WTC11 (cell line): ENCODE measurements at regions not wholly inside any gene's neighbourhood (a gene's known extent, or its start where the extent isn't known, plus 50 kb on each side); places are given as distances from the start of the nearest gene placed in this dataset.

ENCODE experiments used
- MAX ChIP-seq: sonication (generic); formaldehyde crosslinking; IDR thresholded peaks from 2 replicates; pipeline ENCODE4 v1.8.0; 2022; ENCODE audit warnings: mild to moderate bottlenecking, missing genetic modification reagents
- SP1 ChIP-seq: sonication (generic); formaldehyde crosslinking; conservative IDR thresholded peaks from 2 replicates; pipeline ENCODE4 v1.8.1; 2022; ENCODE audit warnings: missing genetic modification reagents
- ZNF121 ChIP-seq: sonication (generic); formaldehyde crosslinking; IDR thresholded peaks from 2 replicates; pipeline ENCODE4 v1.8.0; 2023; ENCODE audit warnings: missing genetic modification reagents
- ZNF138 ChIP-seq: sonication (generic); formaldehyde crosslinking; conservative IDR thresholded peaks from 2 replicates; pipeline ENCODE4 v1.8.1; 2022; ENCODE audit warnings: mild to moderate bottlenecking, moderate library complexity, missing genetic modification reagents
- TF ChIP-seq, protein P1 (sequence below): fragments of 200-600 bp; IDR thresholded peaks from 2 replicates; pipeline ENCODE4 v1.8.0; 2022; ENCODE audit warnings: antibody characterized with exemption

DNA sequence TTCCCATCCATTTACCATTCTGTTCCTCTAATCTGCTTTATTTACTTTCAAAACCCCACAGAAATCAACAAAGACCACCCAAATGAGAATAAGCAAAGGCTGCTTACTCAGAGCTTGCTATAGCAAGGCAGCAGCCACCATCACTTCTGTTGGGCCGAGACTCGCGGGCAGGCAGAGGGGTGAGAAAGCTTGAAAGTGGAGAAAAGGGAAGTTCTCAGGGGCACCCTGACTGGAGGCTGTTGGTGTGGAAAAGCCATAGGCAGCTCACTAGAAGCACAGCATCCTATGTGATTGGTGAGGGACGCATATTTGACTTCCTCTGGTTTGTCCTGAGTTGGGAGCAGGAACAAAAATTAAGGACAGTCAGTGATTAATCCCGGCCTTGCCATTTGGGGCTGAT is 269.7 kb upstream of the THSD7B start:
- no peak for TF ChIP-seq SP1 (CRISPR knock-in tag)
- no peak for TF ChIP-seq ZNF121 (CRISPR knock-in tag)
- no peak for TF ChIP-seq MAX (CRISPR knock-in tag)
- TF ChIP-seq, protein P1, sequence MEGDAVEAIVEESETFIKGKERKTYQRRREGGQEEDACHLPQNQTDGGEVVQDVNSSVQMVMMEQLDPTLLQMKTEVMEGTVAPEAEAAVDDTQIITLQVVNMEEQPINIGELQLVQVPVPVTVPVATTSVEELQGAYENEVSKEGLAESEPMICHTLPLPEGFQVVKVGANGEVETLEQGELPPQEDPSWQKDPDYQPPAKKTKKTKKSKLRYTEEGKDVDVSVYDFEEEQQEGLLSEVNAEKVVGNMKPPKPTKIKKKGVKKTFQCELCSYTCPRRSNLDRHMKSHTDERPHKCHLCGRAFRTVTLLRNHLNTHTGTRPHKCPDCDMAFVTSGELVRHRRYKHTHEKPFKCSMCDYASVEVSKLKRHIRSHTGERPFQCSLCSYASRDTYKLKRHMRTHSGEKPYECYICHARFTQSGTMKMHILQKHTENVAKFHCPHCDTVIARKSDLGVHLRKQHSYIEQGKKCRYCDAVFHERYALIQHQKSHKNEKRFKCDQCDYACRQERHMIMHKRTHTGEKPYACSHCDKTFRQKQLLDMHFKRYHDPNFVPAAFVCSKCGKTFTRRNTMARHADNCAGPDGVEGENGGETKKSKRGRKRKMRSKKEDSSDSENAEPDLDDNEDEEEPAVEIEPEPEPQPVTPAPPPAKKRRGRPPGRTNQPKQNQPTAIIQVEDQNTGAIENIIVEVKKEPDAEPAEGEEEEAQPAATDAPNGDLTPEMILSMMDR, result no peak
- no peak for TF ChIP-seq ZNF138
